Left ventricle myocardium inferior (tissue), 1 donor: ENCODE measurements at regions not wholly inside any gene's neighbourhood (a gene's known extent, or its start where the extent isn't known, plus 50 kb on each side); places are given as distances from the start of the nearest gene placed in this dataset.
A peak's percentile ranks its signal among the peaks of the same experiment; 100 is the strongest.

Source experiments
- DNase-seq: peaks from one replicate; pipeline ENCODE4 v3.0.0-alpha.2; 2020
- H3K27ac ChIP-seq: fragments of 200-600 bp; replicated peaks from 2 replicates; pipeline ENCODE4 v1.8.0; 2021
- H3K27me3 ChIP-seq: fragments of 200-600 bp; 2 replicates; pipeline ENCODE4 v1.8.0; 2021; ENCODE audit warnings: low read depth
- H3K36me3 ChIP-seq: fragments of 200-600 bp; 2 replicates; pipeline ENCODE4 v1.8.0; 2021
- H3K4me1 ChIP-seq: fragments of 200-600 bp; 2 replicates; pipeline ENCODE4 v1.8.0; 2021
- H3K4me3 ChIP-seq: fragments of 200-600 bp; 2 replicates; pipeline ENCODE4 v1.8.0; 2021; ENCODE audit warnings: mild to moderate bottlenecking, moderate library complexity
- H3K9me3 ChIP-seq: fragments of 200-600 bp; replicated peaks from 2 replicates; pipeline ENCODE4 v1.8.0; 2021
- CTCF ChIP-seq: fragments of 200-600 bp; IDR thresholded peaks from 2 replicates; pipeline ENCODE4 v1.8.0; 2021; ENCODE audit warnings: antibody characterized with exemption, mild to moderate bottlenecking, borderline replicate concordance
- intact Hi-C: fragments of 100-400 bp; cut with micrococcal nuclease; formaldehyde crosslinking; loops from one replicate; pipeline ENCODE4 v1.11.0; 2022
- donor health status: DM: no; HTN: yes; CAD: no; lungs with severe emphysema.

DNA sequence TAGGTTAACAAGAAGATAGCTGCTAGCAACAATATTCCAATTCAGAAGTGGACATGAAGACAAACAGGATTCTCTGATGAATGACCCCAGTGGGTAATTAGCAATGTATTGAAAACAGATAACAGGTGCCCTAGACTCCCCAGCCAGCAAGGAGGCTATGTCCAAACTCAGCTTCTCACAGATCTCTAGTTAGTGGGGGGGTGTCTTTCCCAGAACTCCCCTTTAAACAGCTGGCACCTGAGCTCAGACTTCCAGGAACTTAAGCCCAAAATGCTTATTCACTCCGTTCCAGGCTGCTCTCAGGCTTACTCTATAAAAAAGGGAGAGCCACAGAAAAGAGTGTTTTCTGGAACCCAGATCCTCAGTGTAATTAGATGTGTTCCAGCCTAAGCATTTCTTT, 423.0 kb upstream of the THBS1 start:
- H3K27ac ChIP-seq = peak overlapping the region; percentile 67
- no peak for DNase-seq
- intact Hi-C loops = no loop called here

GRCh38 chr15:39159833-39160232, 421.0 kb upstream of the THBS1 start:
- DNase-seq = no peak
- H3K27me3 ChIP-seq = no peaks in the 10 kb centered on the region
- no peaks in the 10 kb centered on the region for H3K4me1 ChIP-seq
- intact Hi-C loops = no loop called here
- H3K36me3 ChIP-seq = no peaks in the 10 kb centered on the region
- H3K27ac ChIP-seq = no peak overlapping the region
- H3K4me3 ChIP-seq = no peak overlapping the region
- H3K9me3 ChIP-seq = peaks cover 10% of the 10 kb centered on the region
- no peak for TF ChIP-seq CTCF

More for the DNA sequence above, 423.0 kb upstream of the THBS1 start:
- Histone ChIP-seq H3K4me1 (no peaks in the 10 kb centered on the region), H3K27me3 (no peaks in the 10 kb centered on the region), H3K36me3 (no peaks in the 10 kb centered on the region), H3K4me3 (no peak overlapping the region), H3K9me3 (peaks cover 10% of the 10 kb centered on the region)
- TF ChIP-seq CTCF = no peak

GRCh38 chr15:39161096-39161495, 419.8 kb upstream of the THBS1 start:
- intact Hi-C loops = no loop called here
- H3K27me3 ChIP-seq = no peaks in the 10 kb centered on the region
- H3K9me3 ChIP-seq = peaks cover 10% of the 10 kb centered on the region
- no peak for TF ChIP-seq CTCF
- H3K36me3 ChIP-seq = no peaks in the 10 kb centered on the region
- H3K27ac ChIP-seq = no peak overlapping the region
- H3K4me1 ChIP-seq = no peaks in the 10 kb centered on the region
- DNase-seq = no peak
- H3K4me3 ChIP-seq = no peak overlapping the region

DNA sequence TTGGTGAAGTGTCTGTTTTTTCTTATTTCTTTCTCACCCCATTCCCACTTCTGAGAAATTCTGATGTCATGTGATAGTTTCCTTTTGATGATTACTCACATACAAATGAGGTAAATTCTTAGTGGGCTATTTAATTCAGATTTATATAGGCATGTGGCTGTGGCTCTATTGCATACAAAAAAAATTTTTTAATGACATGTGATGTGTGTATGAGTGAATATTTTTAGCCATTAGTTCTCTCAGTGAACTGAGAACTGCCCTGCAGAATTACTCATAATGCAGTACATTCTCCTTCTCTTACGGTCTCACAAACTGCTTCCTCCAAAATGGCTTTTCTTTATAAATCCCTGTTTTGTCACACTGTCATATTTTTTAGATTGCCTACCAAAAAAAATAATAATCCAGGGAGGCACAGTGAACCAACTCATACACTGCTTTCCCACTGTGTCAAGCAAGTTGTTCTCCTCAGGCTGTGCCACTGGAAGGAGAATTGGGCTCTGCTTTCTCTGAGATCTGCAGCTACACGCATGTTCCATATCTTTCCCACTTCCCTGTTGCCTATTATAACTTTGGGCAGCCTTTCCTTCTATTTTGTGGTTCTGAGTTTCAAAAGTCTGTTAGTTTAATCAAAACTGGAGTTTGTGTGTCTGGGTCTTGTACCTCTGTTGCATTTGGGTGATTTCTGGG, 415.7 kb upstream of the THBS1 start:
- intact Hi-C loops = no loop called here
- Histone ChIP-seq H3K4me3 (no peak overlapping the region), H3K4me1 (no peaks in the 10 kb centered on the region), H3K9me3 (peaks cover 10% of the 10 kb centered on the region), H3K27ac (peak overlapping the region; percentile 34), H3K27me3 (no peaks in the 10 kb centered on the region), H3K36me3 (no peaks in the 10 kb centered on the region)
- no peak for DNase-seq
- TF ChIP-seq CTCF = no peak

- no peaks in the 10 kb centered on the region for H3K27me3 ChIP-seq
- no peaks in the 10 kb centered on the region for H3K9me3 ChIP-seq
- DNase-seq = no peak
- no peak overlapping the region for H3K4me3 ChIP-seq
- H3K4me1 ChIP-seq = peaks cover 7% of the 10 kb centered on the region
- no peak for TF ChIP-seq CTCF
- H3K36me3 ChIP-seq = no peaks in the 10 kb centered on the region
- intact Hi-C loops = no loop called here
- H3K27ac ChIP-seq = peak overlapping the region; percentile 60
Measured at GRCh38 chr15:39167164-39168058, 413.5 kb upstream of the THBS1 start.
